ENCODE measurements at regions not wholly inside any gene's neighbourhood (a gene's known extent, or its start where the extent isn't known, plus 50 kb on each side); places are given as distances from the start of the nearest gene placed in this dataset.

- no peak overlapping the region for H3K27ac ChIP-seq (ENCODE audit: low read depth in 1 of 2, low read length in 2 of 2)
- POLR2A ChIA-PET: no interaction called here
- ATAC-seq (ENCODE audit: poor library complexity): no peak
- peaks cover 0 to 22% of the 10 kb centered on the region in 2 experiments for H3K9me3 ChIP-seq (ENCODE audit: control insufficient read depth in 1 of 2, insufficient read depth in 1 of 2, low read length in 2 of 2)
- H3K4me3 ChIP-seq (ENCODE audit: low read length): no peak overlapping the region
- Mint-ChIP-seq H3K27ac (no peak overlapping the region), H3K4me1 (ENCODE audit: low read depth) (no peaks in the 10 kb centered on the region), H3K4me3 (no peak overlapping the region), H3K27me3 (peaks cover 16% of the 10 kb centered on the region), H3K9me3 (no peaks in the 10 kb centered on the region), H3K36me3 (ENCODE audit: low read depth) (no peaks in the 10 kb centered on the region)
- CTCF ChIA-PET: no interaction called here
- H3K4me1 ChIP-seq (ENCODE audit: insufficient read depth, low read length): no peaks in the 10 kb centered on the region
- no peak for TF ChIP-seq CTCF (IDR thresholded peaks at IDR 0.05)
- intact Hi-C loops (cut with DNase I, micrococcal nuclease): no loop called here
- H3K27me3 ChIP-seq (ENCODE audit: control insufficient read depth in 1 of 2, insufficient read depth in 2 of 2, low read length in 2 of 2): no peaks in the 10 kb centered on the region
- DNase-seq: no peak
- H3K36me3 ChIP-seq (ENCODE audit: insufficient read depth, low read length): no peaks in the 10 kb centered on the region
Measured at GRCh38 chr2:2793925-2794560, 463.0 kb upstream of the MYT1L start.

- no peak overlapping the region for H3K27ac Mint-ChIP-seq
- H3K27ac ChIP-seq (ENCODE audit: low read depth in 1 of 2, low read length in 2 of 2): no peak overlapping the region
- H3K4me1 ChIP-seq (ENCODE audit: insufficient read depth, low read length): no peaks in the 10 kb centered on the region
- ChIA-PET CTCF (no interaction called here), POLR2A (no interaction called here)
- DNase-seq (no peak), ATAC-seq (ENCODE audit: poor library complexity) (no peak)
- no peak overlapping the region for H3K4me3 ChIP-seq (ENCODE audit: low read length)
- no peaks in the 10 kb centered on the region for H3K36me3 ChIP-seq (ENCODE audit: insufficient read depth, low read length)
- H3K27me3 ChIP-seq (ENCODE audit: control insufficient read depth in 1 of 2, insufficient read depth in 2 of 2, low read length in 2 of 2): no peaks in the 10 kb centered on the region
- intact Hi-C loops (cut with DNase I, micrococcal nuclease): no loop called here
- no peaks in the 10 kb centered on the region for H3K9me3 Mint-ChIP-seq
- no peaks in the 10 kb centered on the region for H3K4me1 Mint-ChIP-seq (ENCODE audit: low read depth)
- H3K9me3 ChIP-seq (ENCODE audit: control insufficient read depth in 1 of 2, insufficient read depth in 1 of 2, low read length in 2 of 2): peaks cover 0 to 22% of the 10 kb centered on the region in 2 experiments
- TF ChIP-seq CTCF (IDR thresholded peaks at IDR 0.05): no peak
- H3K36me3 Mint-ChIP-seq (ENCODE audit: low read depth): no peaks in the 10 kb centered on the region
- H3K27me3 Mint-ChIP-seq: peaks cover 13% of the 10 kb centered on the region
- H3K4me3 Mint-ChIP-seq: no peak overlapping the region
Measured at GRCh38 chr2:2793514-2793913, 462.4 kb upstream of the MYT1L start.

GRCh38 chr2:2791606-2792005 lies 460.5 kb upstream of the MYT1L start:
- intact Hi-C loops (cut with DNase I, micrococcal nuclease): no loop called here
- H3K9me3 ChIP-seq (ENCODE audit: control insufficient read depth in 1 of 2, insufficient read depth in 1 of 2, low read length in 2 of 2): peaks cover 0 to 26% of the 10 kb centered on the region in 2 experiments
- H3K27ac ChIP-seq (ENCODE audit: low read depth in 1 of 2, low read length in 2 of 2): no peak overlapping the region
- H3K4me1 ChIP-seq (ENCODE audit: insufficient read depth, low read length): no peaks in the 10 kb centered on the region
- Mint-ChIP-seq H3K9me3 (no peaks in the 10 kb centered on the region), H3K27ac (no peak overlapping the region), H3K4me1 (ENCODE audit: low read depth) (no peaks in the 10 kb centered on the region), H3K36me3 (ENCODE audit: low read depth) (no peaks in the 10 kb centered on the region), H3K4me3 (no peak overlapping the region), H3K27me3 (peaks cover 4% of the 10 kb centered on the region)
- no peaks in the 10 kb centered on the region for H3K36me3 ChIP-seq (ENCODE audit: insufficient read depth, low read length)
- H3K4me3 ChIP-seq (ENCODE audit: low read length): no peak overlapping the region
- no peak for ATAC-seq (ENCODE audit: poor library complexity)
- ChIA-PET POLR2A (no interaction called here), CTCF (no interaction called here)
- no peak for DNase-seq
- TF ChIP-seq CTCF (IDR thresholded peaks at IDR 0.05): no peak
- no peaks in the 10 kb centered on the region for H3K27me3 ChIP-seq (ENCODE audit: control insufficient read depth in 1 of 2, insufficient read depth in 2 of 2, low read length in 2 of 2)

All from CD4-positive, alpha-beta T cell (primary cell).